ENCODE measurements at regions not wholly inside any gene's neighbourhood (a gene's known extent, or its start where the extent isn't known, plus 50 kb on each side); places are given as distances from the start of the nearest gene placed in this dataset.

DNA sequence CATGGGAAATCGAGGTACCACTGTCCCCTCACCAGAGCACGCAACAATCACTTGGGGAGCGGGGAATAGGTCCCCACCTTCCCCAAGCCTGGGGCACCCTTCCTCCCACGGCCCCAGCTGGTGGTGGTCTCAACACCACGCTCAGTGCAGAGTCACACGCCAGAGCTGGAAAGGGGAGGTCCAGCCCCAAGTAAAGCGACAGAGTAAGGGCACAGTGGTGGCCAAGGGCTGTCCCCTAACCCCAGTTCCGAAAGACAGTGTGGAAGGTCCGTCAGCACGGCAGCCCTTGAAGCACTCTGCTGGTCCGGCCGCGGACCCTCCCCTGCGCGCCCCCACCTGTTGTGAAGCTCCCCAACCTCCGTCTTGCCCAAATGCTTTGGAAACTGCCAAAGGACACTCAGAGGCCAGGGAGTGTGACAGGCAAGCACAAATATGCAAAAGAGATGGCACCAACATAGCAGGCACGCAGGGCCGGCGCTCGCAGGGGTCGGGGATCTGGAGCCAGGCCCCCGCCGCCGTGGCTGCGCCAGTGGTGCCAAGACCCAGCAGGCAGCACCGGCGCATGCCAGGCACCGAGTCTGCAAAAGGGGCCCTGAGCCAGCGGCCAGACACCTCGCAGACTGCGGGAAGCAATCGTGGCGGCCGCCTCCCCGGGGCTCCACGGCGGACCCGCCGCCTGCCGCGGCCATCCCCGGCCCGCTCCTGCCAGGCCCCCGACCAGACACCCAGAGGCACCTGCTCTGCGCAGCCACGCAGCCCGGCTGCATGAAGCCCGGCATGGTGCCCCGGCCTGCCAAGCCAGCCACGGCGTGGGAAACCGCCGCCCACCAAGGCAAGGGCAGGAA, 51.6 kb upstream of the SRRM3 start:
- no peak for DNase-seq
